CD14-positive monocyte (primary cell): ENCODE measurements at regions not wholly inside any gene's neighbourhood (a gene's known extent, or its start where the extent isn't known, plus 50 kb on each side); places are given as distances from the start of the nearest gene placed in this dataset.

Experiments used
- DNase-seq, 3 donors: peaks; one replicate each; pipeline ENCODE4 v3.0.0-alpha.2; 2011 to 2022
- H2AFZ ChIP-seq: 2 replicates; pipeline ENCODE4 v1.6.0; 2012; ENCODE audit warnings: mild to moderate bottlenecking, low read depth, low read length, inconsistent platforms; ENCODE audit not compliant: insufficient read depth, poor library complexity, severe bottlenecking
- H3K27ac ChIP-seq, 2 donors: 1 replicate in 1 of 2; 2 replicates in 1 of 2; pipeline ENCODE4 v1.5.1; 2012 to 2013; ENCODE audit warnings: low read length in 2 of 2, control low read depth in 1 of 2, inconsistent platforms in 1 of 2, low read depth in 1 of 2, mild to moderate bottlenecking in 1 of 2
- H3K27me3 ChIP-seq, 2 donors: one replicate each; pipeline versions ENCODE4 v1.6.0 to v1.6.1; 2011 to 2013; ENCODE audit warnings: low read length in 2 of 2; ENCODE audit not compliant: control insufficient read depth in 2 of 2, insufficient read depth in 2 of 2
- H3K36me3 ChIP-seq, 2 donors: replicated peaks in 1 of 2; 1 replicate in 1 of 2; 2 replicates in 1 of 2; pipeline versions ENCODE4 v1.5.1 to v1.6.1; 2012 to 2013; ENCODE audit warnings: low read length in 2 of 2, control low read depth in 1 of 2, inconsistent platforms in 1 of 2, mild to moderate bottlenecking in 1 of 2; ENCODE audit not compliant: insufficient read depth in 2 of 2, control insufficient read depth in 1 of 2
- H3K4me1 ChIP-seq, 2 donors: 1 replicate in 1 of 2; 2 replicates in 1 of 2; pipeline versions ENCODE4 v1.5.1 to v1.6.1; 2012 to 2013; ENCODE audit warnings: low read length in 2 of 2, control low read depth in 1 of 2, inconsistent platforms in 1 of 2, mild to moderate bottlenecking in 1 of 2, moderate library complexity in 1 of 2; ENCODE audit not compliant: insufficient read depth in 2 of 2, control insufficient read depth in 1 of 2
- H3K4me2 ChIP-seq: replicated peaks from 2 replicates; pipeline ENCODE3; 2012; ENCODE audit warnings: low read length, moderate library complexity, mild to moderate bottlenecking; ENCODE audit not compliant: poor library complexity, severe bottlenecking; ENCODE audit errors: extremely low read depth
- H3K4me3 ChIP-seq, 3 experiments: fragments of 200-600 bp in 1 of 3; sonication (generic) in 1 of 3; replicated peaks in 1 of 3; 1 replicate in 2 of 3; 2 replicates in 1 of 3; pipeline ENCODE4 v1.5.1; 2011 to 2013; ENCODE audit warnings: low read length in 3 of 3, mild to moderate bottlenecking in 3 of 3, control low read depth in 2 of 3, low read depth in 2 of 3, inconsistent platforms in 1 of 3, moderate library complexity in 1 of 3
- H3K79me2 ChIP-seq: 2 replicates; pipeline ENCODE4 v1.6.0; 2012; ENCODE audit warnings: mild to moderate bottlenecking, control low read depth, inconsistent platforms, low read length, moderate library complexity; ENCODE audit not compliant: insufficient read depth
- H3K9ac ChIP-seq: 2 replicates; pipeline ENCODE4 v1.6.0; 2017; ENCODE audit warnings: low read length, mild to moderate bottlenecking; ENCODE audit not compliant: insufficient read depth, poor library complexity, severe bottlenecking
- H3K9me3 ChIP-seq, 2 donors: replicated peaks in 1 of 2; 1 replicate in 1 of 2; 2 replicates in 1 of 2; pipeline versions ENCODE4 v1.5.1 to v1.6.1; 2012 to 2013; ENCODE audit warnings: low read length in 2 of 2, control low read depth in 1 of 2; ENCODE audit not compliant: control insufficient read depth in 1 of 2, insufficient read depth in 1 of 2
- H4K20me1 ChIP-seq: 2 replicates; pipeline ENCODE4 v1.6.0; 2012; ENCODE audit warnings: mild to moderate bottlenecking, low read length, control low read depth, moderate library complexity; ENCODE audit not compliant: insufficient read depth
- H3K27ac Mint-ChIP-seq, 7 donors: one replicate each; pipeline ENCODE4 v1.8.0; 2020; ENCODE audit warnings: mild to moderate bottlenecking in 7 of 7, mixed read lengths in 7 of 7, moderate library complexity in 6 of 7, inconsistent platforms in 2 of 7
- H3K27me3 Mint-ChIP-seq, 3 donors: one replicate each; pipeline ENCODE4 v1.8.0; 2021 to 2022; ENCODE audit warnings: low read depth in 3 of 3, mild to moderate bottlenecking in 3 of 3, mixed read lengths in 3 of 3, moderate library complexity in 3 of 3, inconsistent platforms in 1 of 3
- H3K36me3 Mint-ChIP-seq, 2 donors: one replicate each; pipeline ENCODE4 v1.8.0; 2020; ENCODE audit warnings: mixed read lengths in 2 of 2, inconsistent platforms in 1 of 2, mild to moderate bottlenecking in 1 of 2
- H3K4me1 Mint-ChIP-seq: one replicate; pipeline ENCODE4 v1.8.0; 2020; ENCODE audit warnings: mild to moderate bottlenecking, mixed read lengths
- H3K4me3 Mint-ChIP-seq, 2 donors: one replicate each; pipeline ENCODE4 v1.8.0; 2020; ENCODE audit warnings: mild to moderate bottlenecking in 2 of 2, mixed read lengths in 2 of 2, moderate library complexity in 1 of 2
- H3K9me3 Mint-ChIP-seq, 7 donors: one replicate each; pipeline ENCODE4 v1.8.0; 2020 to 2022; ENCODE audit warnings: mixed read lengths in 7 of 7, mild to moderate bottlenecking in 6 of 7, moderate library complexity in 6 of 7, inconsistent platforms in 2 of 7
- WGBS: methylation state at CpG from one replicate; pipeline ENCODE4 v1.1.5; 2013; ENCODE audit warnings: missing lambda C conversion rate; ENCODE audit not compliant: insufficient coverage; 5-methylcytosine and 5-hydroxymethylcytosine counted together
- intact Hi-C, 2 donors: fragments of 100-400 bp; cut with micrococcal nuclease; formaldehyde crosslinking; loops; one replicate each; pipeline versions ENCODE4 v1.15.0 to v1.15.1; 2023
- TF ChIP-seq, protein P1 (sequence below): fragments of 200-600 bp; IDR thresholded peaks from one replicate; pipeline ENCODE4 v1.8.0; 2022; ENCODE audit warnings: antibody characterized with exemption, mild to moderate bottlenecking

GRCh38 chr5:67494186-67494855 lies 297.7 kb upstream of the CD180 start:
- peak overlapping the region; percentile 37 for H2AFZ ChIP-seq

GRCh38 chr5:67493676-67494075 lies 297.1 kb upstream of the CD180 start:
- H3K4me3 ChIP-seq: no peak overlapping the region
- H3K9ac ChIP-seq: no peak overlapping the region
- Mint-ChIP-seq H3K4me1 (no peaks in the 10 kb centered on the region), H3K9me3 (peaks cover 0 to 2% (median 0%) of the 10 kb centered on the region in 7 donors), H3K27me3 (peaks cover 0 to 4% (median 0%) of the 10 kb centered on the region in 3 donors), H3K36me3 (no peaks in the 10 kb centered on the region), H3K27ac (no peak overlapping the region), H3K4me3 (no peak overlapping the region)
- no peaks in the 10 kb centered on the region for H4K20me1 ChIP-seq
- no peak overlapping the region for H3K27ac ChIP-seq
- intact Hi-C loops: no loop called here
- no peaks in the 10 kb centered on the region for H3K27me3 ChIP-seq
- H3K4me1 ChIP-seq: no peaks in the 10 kb centered on the region
- DNase-seq: no peak
- no peaks in the 10 kb centered on the region for H3K79me2 ChIP-seq
- 80% methylated on average over 1 of the region's 2 CpGs for WGBS
- H2AFZ ChIP-seq: no peak overlapping the region
- no peak overlapping the region for H3K4me2 ChIP-seq
- no peaks in the 10 kb centered on the region for H3K9me3 ChIP-seq
- no peaks in the 10 kb centered on the region for H3K36me3 ChIP-seq
- TF ChIP-seq, protein P1, sequence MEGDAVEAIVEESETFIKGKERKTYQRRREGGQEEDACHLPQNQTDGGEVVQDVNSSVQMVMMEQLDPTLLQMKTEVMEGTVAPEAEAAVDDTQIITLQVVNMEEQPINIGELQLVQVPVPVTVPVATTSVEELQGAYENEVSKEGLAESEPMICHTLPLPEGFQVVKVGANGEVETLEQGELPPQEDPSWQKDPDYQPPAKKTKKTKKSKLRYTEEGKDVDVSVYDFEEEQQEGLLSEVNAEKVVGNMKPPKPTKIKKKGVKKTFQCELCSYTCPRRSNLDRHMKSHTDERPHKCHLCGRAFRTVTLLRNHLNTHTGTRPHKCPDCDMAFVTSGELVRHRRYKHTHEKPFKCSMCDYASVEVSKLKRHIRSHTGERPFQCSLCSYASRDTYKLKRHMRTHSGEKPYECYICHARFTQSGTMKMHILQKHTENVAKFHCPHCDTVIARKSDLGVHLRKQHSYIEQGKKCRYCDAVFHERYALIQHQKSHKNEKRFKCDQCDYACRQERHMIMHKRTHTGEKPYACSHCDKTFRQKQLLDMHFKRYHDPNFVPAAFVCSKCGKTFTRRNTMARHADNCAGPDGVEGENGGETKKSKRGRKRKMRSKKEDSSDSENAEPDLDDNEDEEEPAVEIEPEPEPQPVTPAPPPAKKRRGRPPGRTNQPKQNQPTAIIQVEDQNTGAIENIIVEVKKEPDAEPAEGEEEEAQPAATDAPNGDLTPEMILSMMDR: no peak

More at GRCh38 chr5:67494186-67494855, 297.7 kb upstream of the CD180 start:
- Histone ChIP-seq H3K36me3 (no peaks in the 10 kb centered on the region), H3K79me2 (no peaks in the 10 kb centered on the region), H3K9ac (no peak overlapping the region), H3K4me1 (no peaks in the 10 kb centered on the region), H3K9me3 (no peaks in the 10 kb centered on the region), H3K27me3 (no peaks in the 10 kb centered on the region), H3K4me2 (no peak overlapping the region), H3K4me3 (no peak overlapping the region), H4K20me1 (no peaks in the 10 kb centered on the region), H3K27ac (no peak overlapping the region)
- Mint-ChIP-seq H3K4me1 (no peaks in the 10 kb centered on the region), H3K27me3 (peaks cover 0 to 4% (median 0%) of the 10 kb centered on the region in 3 donors), H3K36me3 (no peaks in the 10 kb centered on the region), H3K4me3 (no peak overlapping the region), H3K9me3 (peaks cover 0 to 3% (median 0%) of the 10 kb centered on the region in 7 donors), H3K27ac (no peak overlapping the region)
- 84% methylated on average over 11 of the region's 14 CpGs for WGBS
- TF ChIP-seq, protein P1: no peak
- intact Hi-C loops: no loop called here
- no peak for DNase-seq
